ENCODE measurements at regions not wholly inside any gene's neighbourhood (a gene's known extent, or its start where the extent isn't known, plus 50 kb on each side); places are given as distances from the start of the nearest gene placed in this dataset.

- DNase-seq (no peak), ATAC-seq (replicated peaks in 1 of 2) (no peak)
- Mint-ChIP-seq H3K36me3 (ENCODE audit: insufficient read depth in 2 of 2) (no peaks in the 10 kb centered on the region), H3K27ac (no peak overlapping the region), H3K4me1 (ENCODE audit: low read depth) (no peaks in the 10 kb centered on the region), H3K27me3 (ENCODE audit: low read depth) (no peaks in the 10 kb centered on the region), H3K4me3 (no peak overlapping the region), H3K9me3 (peaks cover 0 to 4% of the 10 kb centered on the region in 2 donors)
Measured at GRCh38 chr7:54833001-54833467, 74.0 kb upstream of the SEC61G start.

- Mint-ChIP-seq H3K4me3 (no peak overlapping the region), H3K27me3 (ENCODE audit: low read depth) (no peaks in the 10 kb centered on the region), H3K27ac (no peak overlapping the region), H3K4me1 (ENCODE audit: low read depth) (no peaks in the 10 kb centered on the region), H3K9me3 (no peaks in the 10 kb centered on the region), H3K36me3 (ENCODE audit: insufficient read depth in 2 of 2) (no peaks in the 10 kb centered on the region)
- ATAC-seq (replicated peaks in 1 of 2): no peak
- no peak for DNase-seq
Measured at GRCh38 chr7:54837168-54837567, 78.2 kb upstream of the SEC61G start.

- no peak overlapping the region for H3K27ac Mint-ChIP-seq
- H3K9me3 Mint-ChIP-seq: no peaks in the 10 kb centered on the region
- no peak for DNase-seq
- H3K36me3 Mint-ChIP-seq (ENCODE audit: insufficient read depth in 2 of 2): no peaks in the 10 kb centered on the region
- H3K27me3 Mint-ChIP-seq (ENCODE audit: low read depth): no peaks in the 10 kb centered on the region
- no peaks in the 10 kb centered on the region for H3K4me1 Mint-ChIP-seq (ENCODE audit: low read depth)
- H3K4me3 Mint-ChIP-seq: no peak overlapping the region
- ATAC-seq (replicated peaks in 1 of 2): no peak
Measured at GRCh38 chr7:54837761-54838160, 78.8 kb upstream of the SEC61G start.

GRCh38 chr7:54838175-54838910 is 79.3 kb upstream of the SEC61G start:
- no peaks in the 10 kb centered on the region for H3K4me1 Mint-ChIP-seq (ENCODE audit: low read depth)
- DNase-seq: no peak
- H3K36me3 Mint-ChIP-seq (ENCODE audit: insufficient read depth in 2 of 2): no peaks in the 10 kb centered on the region
- no peak for ATAC-seq (replicated peaks in 1 of 2)
- no peaks in the 10 kb centered on the region for H3K27me3 Mint-ChIP-seq (ENCODE audit: low read depth)
- no peak overlapping the region for H3K4me3 Mint-ChIP-seq
- H3K27ac Mint-ChIP-seq: no peak overlapping the region
- no peaks in the 10 kb centered on the region for H3K9me3 Mint-ChIP-seq

- no peaks in the 10 kb centered on the region for H3K9me3 Mint-ChIP-seq
- H3K4me1 Mint-ChIP-seq (ENCODE audit: low read depth): no peaks in the 10 kb centered on the region
- no peaks in the 10 kb centered on the region for H3K27me3 Mint-ChIP-seq (ENCODE audit: low read depth)
- no peak overlapping the region for H3K4me3 Mint-ChIP-seq
- ATAC-seq (replicated peaks in 1 of 2) (peak in 1 of 2 donors; percentile 43), DNase-seq (peak in 1 of 2 donors; percentile 19)
- H3K36me3 Mint-ChIP-seq (ENCODE audit: insufficient read depth in 2 of 2): no peaks in the 10 kb centered on the region
- H3K27ac Mint-ChIP-seq: no peak overlapping the region
Measured at GRCh38 chr7:54839575-54840213, 80.7 kb upstream of the SEC61G start.

- H3K9me3 Mint-ChIP-seq: no peaks in the 10 kb centered on the region
- no peak overlapping the region for H3K27ac Mint-ChIP-seq
- H3K36me3 Mint-ChIP-seq (ENCODE audit: insufficient read depth in 2 of 2): no peaks in the 10 kb centered on the region
- peak; percentile 4 to 15 for DNase-seq
- H3K4me1 Mint-ChIP-seq (ENCODE audit: low read depth): no peaks in the 10 kb centered on the region
- no peak for ATAC-seq (replicated peaks in 1 of 2)
- H3K27me3 Mint-ChIP-seq (ENCODE audit: low read depth): no peaks in the 10 kb centered on the region
- H3K4me3 Mint-ChIP-seq: no peak overlapping the region
Measured at GRCh38 chr7:54841772-54842697, 83.0 kb upstream of the SEC61G start.

GRCh38 chr7:54843841-54844355 is 84.9 kb upstream of the SEC61G start:
- Mint-ChIP-seq H3K36me3 (ENCODE audit: insufficient read depth in 2 of 2) (no peaks in the 10 kb centered on the region), H3K9me3 (no peaks in the 10 kb centered on the region), H3K27ac (no peak overlapping the region), H3K4me3 (no peak overlapping the region), H3K27me3 (ENCODE audit: low read depth) (no peaks in the 10 kb centered on the region), H3K4me1 (ENCODE audit: low read depth) (no peaks in the 10 kb centered on the region)
- ATAC-seq (replicated peaks in 1 of 2) (no peak), DNase-seq (no peak)

- Mint-ChIP-seq H3K4me1 (ENCODE audit: low read depth) (no peaks in the 10 kb centered on the region), H3K4me3 (no peak overlapping the region), H3K27me3 (ENCODE audit: low read depth) (no peaks in the 10 kb centered on the region), H3K27ac (no peak overlapping the region), H3K9me3 (peaks cover 4 to 10% of the 10 kb centered on the region in 2 donors), H3K36me3 (ENCODE audit: insufficient read depth in 2 of 2) (peaks cover 3% of the 10 kb centered on the region in 2 donors)
- DNase-seq: no peak
- ATAC-seq (replicated peaks in 1 of 2): no peak
Measured at GRCh38 chr7:54846273-54846672, 87.3 kb upstream of the SEC61G start.

GRCh38 chr7:54847921-54848320 is 88.9 kb upstream of the SEC61G start:
- no peak overlapping the region for H3K4me3 Mint-ChIP-seq
- H3K27ac Mint-ChIP-seq: no peak overlapping the region
- ATAC-seq (replicated peaks in 1 of 2) (no peak), DNase-seq (no peak)
- H3K9me3 Mint-ChIP-seq: peaks cover 8 to 10% of the 10 kb centered on the region in 2 donors
- no peaks in the 10 kb centered on the region for H3K4me1 Mint-ChIP-seq (ENCODE audit: low read depth)
- H3K36me3 Mint-ChIP-seq (ENCODE audit: insufficient read depth in 2 of 2): peaks cover 3 to 4% of the 10 kb centered on the region in 2 donors
- H3K27me3 Mint-ChIP-seq (ENCODE audit: low read depth): no peaks in the 10 kb centered on the region

GRCh38 chr7:54856856-54857255 is 97.8 kb upstream of the SEC61G start:
- H3K27me3 Mint-ChIP-seq (ENCODE audit: low read depth): peaks cover 10% of the 10 kb centered on the region
- no peaks in the 10 kb centered on the region for H3K4me1 Mint-ChIP-seq (ENCODE audit: low read depth)
- H3K9me3 Mint-ChIP-seq: peaks cover 4 to 7% of the 10 kb centered on the region in 2 donors
- DNase-seq (no peak), ATAC-seq (replicated peaks in 1 of 2) (no peak)
- no peak overlapping the region for H3K4me3 Mint-ChIP-seq
- no peak overlapping the region for H3K27ac Mint-ChIP-seq
- H3K36me3 Mint-ChIP-seq (ENCODE audit: insufficient read depth in 2 of 2): peaks cover 0 to 2% of the 10 kb centered on the region in 2 donors

- H3K27me3 Mint-ChIP-seq (ENCODE audit: low read depth): peaks cover 10% of the 10 kb centered on the region
- no peak for ATAC-seq (replicated peaks in 1 of 2)
- no peak overlapping the region for H3K27ac Mint-ChIP-seq
- H3K4me1 Mint-ChIP-seq (ENCODE audit: low read depth): no peaks in the 10 kb centered on the region
- no peak for DNase-seq
- H3K9me3 Mint-ChIP-seq: peaks cover 4 to 7% of the 10 kb centered on the region in 2 donors
- H3K36me3 Mint-ChIP-seq (ENCODE audit: insufficient read depth in 2 of 2): peaks cover 0 to 2% of the 10 kb centered on the region in 2 donors
- H3K4me3 Mint-ChIP-seq: no peak overlapping the region
Measured at GRCh38 chr7:54857294-54857693, 98.3 kb upstream of the SEC61G start.

GRCh38 chr7:54858008-54858692 is 99.1 kb upstream of the SEC61G start:
- no peak for ATAC-seq (replicated peaks in 1 of 2)
- DNase-seq: no peak
- Mint-ChIP-seq H3K4me3 (no peak overlapping the region), H3K27ac (no peak overlapping the region), H3K4me1 (ENCODE audit: low read depth) (no peaks in the 10 kb centered on the region), H3K36me3 (ENCODE audit: insufficient read depth in 2 of 2) (no peaks in the 10 kb centered on the region), H3K9me3 (peaks cover 3 to 4% of the 10 kb centered on the region in 2 donors), H3K27me3 (ENCODE audit: low read depth) (peaks cover 10% of the 10 kb centered on the region)
